ENCODE measurements at regions not wholly inside any gene's neighbourhood (a gene's known extent, or its start where the extent isn't known, plus 50 kb on each side); places are given as distances from the start of the nearest gene placed in this dataset.

DNA sequence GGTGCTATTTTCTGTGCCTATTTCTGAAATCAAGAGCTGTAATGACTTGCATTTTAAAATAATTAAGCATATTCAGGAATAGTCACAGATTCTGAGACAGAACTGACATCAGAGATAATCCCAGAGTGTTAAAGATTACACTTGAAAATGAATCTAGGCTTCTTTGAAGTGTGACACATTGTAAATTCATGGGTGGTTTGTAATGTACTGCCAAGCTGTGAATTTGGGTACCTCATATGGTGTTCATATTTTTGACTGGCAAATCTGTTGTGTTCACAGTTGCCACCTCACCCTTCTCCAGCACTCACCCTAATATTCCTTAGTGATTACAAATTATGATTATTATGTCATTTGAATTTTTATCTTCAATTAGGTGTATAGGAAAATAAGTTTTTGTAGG is 78.5 kb upstream of the CSRP2 start:
- Histone ChIP-seq H3K27me3 (no peaks in the 10 kb centered on the region), H3K27ac (no peak overlapping the region), H3K9me3 (no peaks in the 10 kb centered on the region), H3K4me3 (no peak overlapping the region), H3K36me3 (no peaks in the 10 kb centered on the region), H3K4me1 (no peaks in the 10 kb centered on the region)
- no peak for ATAC-seq
- no peak for DNase-seq
- intact Hi-C loops (cut with DNase I) = no loop called here
- no peak for TF ChIP-seq POLR2A (IDR thresholded peaks at IDR 0.05)
- TF ChIP-seq, protein P1, sequence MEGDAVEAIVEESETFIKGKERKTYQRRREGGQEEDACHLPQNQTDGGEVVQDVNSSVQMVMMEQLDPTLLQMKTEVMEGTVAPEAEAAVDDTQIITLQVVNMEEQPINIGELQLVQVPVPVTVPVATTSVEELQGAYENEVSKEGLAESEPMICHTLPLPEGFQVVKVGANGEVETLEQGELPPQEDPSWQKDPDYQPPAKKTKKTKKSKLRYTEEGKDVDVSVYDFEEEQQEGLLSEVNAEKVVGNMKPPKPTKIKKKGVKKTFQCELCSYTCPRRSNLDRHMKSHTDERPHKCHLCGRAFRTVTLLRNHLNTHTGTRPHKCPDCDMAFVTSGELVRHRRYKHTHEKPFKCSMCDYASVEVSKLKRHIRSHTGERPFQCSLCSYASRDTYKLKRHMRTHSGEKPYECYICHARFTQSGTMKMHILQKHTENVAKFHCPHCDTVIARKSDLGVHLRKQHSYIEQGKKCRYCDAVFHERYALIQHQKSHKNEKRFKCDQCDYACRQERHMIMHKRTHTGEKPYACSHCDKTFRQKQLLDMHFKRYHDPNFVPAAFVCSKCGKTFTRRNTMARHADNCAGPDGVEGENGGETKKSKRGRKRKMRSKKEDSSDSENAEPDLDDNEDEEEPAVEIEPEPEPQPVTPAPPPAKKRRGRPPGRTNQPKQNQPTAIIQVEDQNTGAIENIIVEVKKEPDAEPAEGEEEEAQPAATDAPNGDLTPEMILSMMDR (IDR thresholded peaks at IDR 0.05) = no peak

DNA sequence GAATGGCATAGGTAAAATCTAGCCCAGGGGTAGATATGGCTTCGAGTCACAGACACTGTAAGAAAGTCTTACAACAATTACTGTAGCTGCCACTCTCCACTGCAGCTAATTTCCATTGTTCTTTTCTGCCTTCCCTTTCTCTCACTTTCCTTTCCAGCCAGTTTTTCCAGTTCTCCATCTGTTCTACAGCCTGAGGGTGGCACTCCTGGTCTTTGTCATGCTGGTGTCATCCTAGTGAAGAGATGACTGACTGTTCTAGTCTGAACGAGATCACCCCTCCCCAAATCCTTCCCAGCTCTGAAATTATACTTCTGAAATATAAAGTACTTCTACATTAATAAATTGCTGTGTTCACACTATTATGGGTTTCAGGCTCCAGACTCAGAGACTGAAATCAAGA is 74.2 kb upstream of the CSRP2 start:
- no peaks in the 10 kb centered on the region for H3K4me1 ChIP-seq
- H3K9me3 ChIP-seq = no peaks in the 10 kb centered on the region

DNA sequence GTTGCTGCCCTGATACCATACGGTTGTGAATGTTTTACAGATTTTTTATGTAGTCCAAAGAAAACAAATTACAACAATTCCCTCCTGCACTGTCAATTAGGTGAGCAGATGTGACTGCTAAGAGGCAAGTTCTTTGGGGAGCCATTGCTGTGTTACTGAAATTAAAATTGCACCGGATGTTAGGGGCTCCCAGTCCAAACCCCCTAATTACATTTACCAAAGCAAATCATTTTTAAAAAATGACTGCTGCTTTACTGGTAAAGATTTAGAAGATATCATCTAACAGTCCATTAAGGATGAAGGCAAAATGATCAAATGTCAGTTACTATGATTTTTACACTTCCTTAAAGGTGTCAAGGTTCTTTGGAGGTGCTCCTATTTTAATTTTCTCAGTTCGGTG is 70.1 kb upstream of the CSRP2 start:
- 66 to 75% (median 71%) methylated on average over 3 of the region's 3 CpGs for WGBS, 4 donors
- DNase-seq (no peak), ATAC-seq (no peak)
- H3K4me3 ChIP-seq = no peak overlapping the region
- no peaks in the 10 kb centered on the region for H3K27me3 ChIP-seq
- intact Hi-C loops (cut with DNase I) = no loop called here
- no peaks in the 10 kb centered on the region for H3K9me3 ChIP-seq
- no peaks in the 10 kb centered on the region for H3K36me3 ChIP-seq
- no peaks in the 10 kb centered on the region for H3K4me1 ChIP-seq
- H3K27ac ChIP-seq = no peak overlapping the region
- TF ChIP-seq, protein P1 (IDR thresholded peaks at IDR 0.05) = no peak
- no peak for TF ChIP-seq POLR2A (IDR thresholded peaks at IDR 0.05)

More for the DNA sequence above, 74.2 kb upstream of the CSRP2 start:
- TF ChIP-seq POLR2A (IDR thresholded peaks at IDR 0.05) = no peak
- TF ChIP-seq, protein P1 (IDR thresholded peaks at IDR 0.05) = no peak
- Histone ChIP-seq H3K4me3 (no peak overlapping the region), H3K36me3 (no peaks in the 10 kb centered on the region), H3K27ac (no peak overlapping the region), H3K27me3 (no peaks in the 10 kb centered on the region)
- WGBS, 4 donors = 37 to 44% (median 43%) methylated on average over 2 of the region's 2 CpGs
- intact Hi-C loops (cut with DNase I) = no loop called here
- no peak for ATAC-seq
- no peak for DNase-seq

DNA sequence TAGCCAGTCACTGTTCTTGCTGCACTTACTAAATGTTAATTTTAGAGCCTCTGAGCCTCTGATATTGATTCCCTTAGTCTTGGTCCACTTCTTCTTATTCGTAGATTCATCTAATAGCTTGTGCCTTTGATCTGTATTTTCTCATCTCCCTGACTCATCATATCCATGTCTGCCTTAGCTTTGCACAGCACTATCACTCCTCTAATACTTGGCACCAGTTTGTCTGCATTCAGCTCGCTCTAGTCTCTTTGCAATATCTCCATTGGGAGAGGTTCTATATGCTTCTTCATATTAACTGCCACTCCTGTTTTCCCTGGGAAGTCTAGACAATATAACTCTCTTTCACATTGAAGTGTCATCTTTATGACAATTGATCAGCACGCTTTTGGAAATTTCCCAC is 68.5 kb upstream of the CSRP2 start:
- H3K27me3 ChIP-seq = no peaks in the 10 kb centered on the region
- H3K4me1 ChIP-seq = no peaks in the 10 kb centered on the region
- TF ChIP-seq, protein P1 (IDR thresholded peaks at IDR 0.05) = no peak
- no peak for TF ChIP-seq POLR2A (IDR thresholded peaks at IDR 0.05)
- H3K36me3 ChIP-seq = no peaks in the 10 kb centered on the region
- 88 to 95% (median 93%) methylated on average over 3 of the region's 3 CpGs for WGBS, 4 donors
- no peaks in the 10 kb centered on the region for H3K9me3 ChIP-seq
- no peak overlapping the region for H3K27ac ChIP-seq
- ATAC-seq (no peak), DNase-seq (no peak)
- H3K4me3 ChIP-seq = no peak overlapping the region
- intact Hi-C loops (cut with DNase I) = no loop called here

Data from heart left ventricle (tissue), 16 donors.